Vagina (tissue), 2 donors: ENCODE measurements at regions not wholly inside any gene's neighbourhood (a gene's known extent, or its start where the extent isn't known, plus 50 kb on each side); places are given as distances from the start of the nearest gene placed in this dataset.

ENCODE experiments used
- CTCF ChIP-seq, 3 experiments: fragments of 450-650 bp in 2 of 3; fragments of 200-600 bp in 1 of 3; sonication (generic) in 1 of 3; IDR thresholded peaks; one replicate each; pipeline ENCODE4 v1.5.1; 2017 to 2019; ENCODE audit warnings: antibody characterized with exemption in 3 of 3, mild to moderate bottlenecking in 2 of 3, moderate library complexity in 2 of 3
- POLR2A ChIP-seq, 2 donors: fragments of 450-650 bp; IDR thresholded peaks; one replicate each; pipeline ENCODE4 v1.6.1; 2017; ENCODE audit warnings: antibody characterized with exemption in 2 of 2, mild to moderate bottlenecking in 2 of 2, moderate library complexity in 2 of 2

GRCh38 chr6:119902681-119903080 is 553.1 kb upstream of the MAN1A1 start:
- TF ChIP-seq POLR2A (IDR thresholded peaks at IDR 0.05) (no peak), CTCF (IDR thresholded peaks at IDR 0.05) (no peak)
